GM12878 (cell line): ENCODE measurements at regions not wholly inside any gene's neighbourhood (a gene's known extent, or its start where the extent isn't known, plus 50 kb on each side); places are given as distances from the start of the nearest gene placed in this dataset.

Source experiments
- FOXM1 ChIP-seq: IDR thresholded peaks from 2 replicates; pipeline ENCODE4 v1.6.1; 2012; ENCODE audit warnings: low read depth, mild to moderate bottlenecking, inconsistent platforms, low read length, moderate library complexity
- JUNB ChIP-seq: IDR thresholded peaks from 2 replicates; pipeline ENCODE4 v1.6.1; 2016; ENCODE audit warnings: antibody characterized with exemption, mild to moderate bottlenecking
- SIN3A ChIP-seq: IDR thresholded peaks from 2 replicates; pipeline ENCODE4 v1.6.1; 2012; ENCODE audit warnings: low read depth, low read length, improper control_type of control experiment
- TF ChIP-seq, protein P1 (sequence below): IDR thresholded peaks from 2 replicates; pipeline ENCODE4 v1.6.1; 2012; ENCODE audit warnings: low read length, inconsistent platforms

DNA sequence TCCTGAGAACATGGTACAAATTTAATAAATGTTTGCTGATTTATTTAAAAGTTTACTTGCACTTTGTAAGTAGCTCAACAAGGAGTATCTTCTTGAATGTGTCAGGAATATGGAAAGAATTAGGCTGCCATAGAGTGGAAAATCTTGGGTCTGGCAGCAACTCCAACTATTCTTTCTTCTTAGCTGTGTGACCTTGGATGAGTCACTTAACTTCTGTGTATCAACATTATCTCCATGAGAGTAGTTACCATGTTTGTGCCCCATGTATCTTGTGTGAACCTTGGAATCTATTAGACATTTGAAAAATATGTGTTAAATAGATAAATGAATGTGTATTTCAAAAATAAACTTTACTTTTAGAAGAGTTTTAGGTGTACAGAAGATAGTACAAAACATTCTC is 348.8 kb downstream of the GBA3 start:
- no peak for TF ChIP-seq FOXM1
- TF ChIP-seq SIN3A: no peak
- TF ChIP-seq, protein P1, sequence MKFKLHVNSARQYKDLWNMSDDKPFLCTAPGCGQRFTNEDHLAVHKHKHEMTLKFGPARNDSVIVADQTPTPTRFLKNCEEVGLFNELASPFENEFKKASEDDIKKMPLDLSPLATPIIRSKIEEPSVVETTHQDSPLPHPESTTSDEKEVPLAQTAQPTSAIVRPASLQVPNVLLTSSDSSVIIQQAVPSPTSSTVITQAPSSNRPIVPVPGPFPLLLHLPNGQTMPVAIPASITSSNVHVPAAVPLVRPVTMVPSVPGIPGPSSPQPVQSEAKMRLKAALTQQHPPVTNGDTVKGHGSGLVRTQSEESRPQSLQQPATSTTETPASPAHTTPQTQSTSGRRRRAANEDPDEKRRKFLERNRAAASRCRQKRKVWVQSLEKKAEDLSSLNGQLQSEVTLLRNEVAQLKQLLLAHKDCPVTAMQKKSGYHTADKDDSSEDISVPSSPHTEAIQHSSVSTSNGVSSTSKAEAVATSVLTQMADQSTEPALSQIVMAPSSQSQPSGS: no peak
- TF ChIP-seq JUNB: no peak
